DOHH2 (cell line): ENCODE measurements at regions not wholly inside any gene's neighbourhood (a gene's known extent, or its start where the extent isn't known, plus 50 kb on each side); places are given as distances from the start of the nearest gene placed in this dataset.

ENCODE experiments used
- EZH2phosphoT487 ChIP-seq: fragments of 200-600 bp; sonication (generic); IDR thresholded peaks from 2 replicates; pipeline ENCODE4 v1.6.1; 2017; ENCODE audit warnings: borderline replicate concordance, mild to moderate bottlenecking, antibody characterized with exemption, low read length, moderate library complexity, mixed read lengths
- TF ChIP-seq, protein P1 (sequence below): fragments of 200-600 bp; sonication (generic); IDR thresholded peaks from one replicate; pipeline ENCODE4 v1.5.1; 2014; ENCODE audit warnings: antibody characterized with exemption, mild to moderate bottlenecking, low read depth, low read length; ENCODE audit not compliant: poor library complexity, severe bottlenecking

DNA sequence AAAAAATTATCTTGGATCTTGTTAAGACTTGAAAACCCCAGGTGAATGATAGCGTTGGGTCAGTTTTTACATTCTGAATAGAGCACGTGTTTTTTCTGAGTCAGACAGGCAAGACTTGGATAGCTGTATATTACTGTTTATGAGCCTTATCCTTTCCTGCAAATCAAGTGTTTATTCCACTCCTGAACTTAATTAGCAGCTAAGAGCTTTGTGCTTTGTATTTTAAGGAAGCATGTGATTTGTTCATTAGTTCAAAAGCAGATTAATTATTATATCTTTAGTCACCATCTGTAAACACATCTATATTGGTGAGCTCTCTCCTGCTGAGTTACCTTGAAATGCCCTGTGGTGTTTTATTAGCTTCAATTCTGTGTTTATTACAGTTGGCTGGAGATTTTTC lies 98.6 kb upstream of the PRPS1L1 start:
- TF ChIP-seq, protein P1, sequence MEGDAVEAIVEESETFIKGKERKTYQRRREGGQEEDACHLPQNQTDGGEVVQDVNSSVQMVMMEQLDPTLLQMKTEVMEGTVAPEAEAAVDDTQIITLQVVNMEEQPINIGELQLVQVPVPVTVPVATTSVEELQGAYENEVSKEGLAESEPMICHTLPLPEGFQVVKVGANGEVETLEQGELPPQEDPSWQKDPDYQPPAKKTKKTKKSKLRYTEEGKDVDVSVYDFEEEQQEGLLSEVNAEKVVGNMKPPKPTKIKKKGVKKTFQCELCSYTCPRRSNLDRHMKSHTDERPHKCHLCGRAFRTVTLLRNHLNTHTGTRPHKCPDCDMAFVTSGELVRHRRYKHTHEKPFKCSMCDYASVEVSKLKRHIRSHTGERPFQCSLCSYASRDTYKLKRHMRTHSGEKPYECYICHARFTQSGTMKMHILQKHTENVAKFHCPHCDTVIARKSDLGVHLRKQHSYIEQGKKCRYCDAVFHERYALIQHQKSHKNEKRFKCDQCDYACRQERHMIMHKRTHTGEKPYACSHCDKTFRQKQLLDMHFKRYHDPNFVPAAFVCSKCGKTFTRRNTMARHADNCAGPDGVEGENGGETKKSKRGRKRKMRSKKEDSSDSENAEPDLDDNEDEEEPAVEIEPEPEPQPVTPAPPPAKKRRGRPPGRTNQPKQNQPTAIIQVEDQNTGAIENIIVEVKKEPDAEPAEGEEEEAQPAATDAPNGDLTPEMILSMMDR = no peak
- TF ChIP-seq EZH2phosphoT487 = no peak
